GM03348 (cell line): ENCODE measurements at regions not wholly inside any gene's neighbourhood (a gene's known extent, or its start where the extent isn't known, plus 50 kb on each side); places are given as distances from the start of the nearest gene placed in this dataset.
A peak's percentile ranks its signal among the peaks of the same experiment; 100 is the strongest.
"Not testable (repeated sequence)": the region's sequence is repeated elsewhere in the genome, so short reads cannot be mapped to it uniquely, and the experiment has no call there.

Experiments
- DNase-seq: peaks from one replicate; pipeline ENCODE4 v3.0.0; 2012; ENCODE audit warnings: low spot score

- DNase-seq: no peak
Measured at GRCh38 chr9:36521148-36521547, 51.5 kb upstream of the MELK start.

- no peak for DNase-seq
Measured at GRCh38 chr9:36517131-36517530, 55.6 kb upstream of the MELK start.

- no peak for DNase-seq
Measured at GRCh38 chr9:36504156-36504555, 68.5 kb upstream of the MELK start.

GRCh38 chr9:36503172-36504088 is 69.3 kb upstream of the MELK start:
- no peak for DNase-seq

- no peak for DNase-seq
Measured at GRCh38 chr9:36501727-36502126, 71.0 kb upstream of the MELK start.

- not testable (repeated sequence) for DNase-seq
Measured at GRCh38 chr9:36500931-36501330, 71.8 kb upstream of the MELK start.

- DNase-seq: no peak
Measured at GRCh38 chr9:36499174-36499890, 73.4 kb upstream of the MELK start.

GRCh38 chr9:36493564-36493963 is 79.1 kb upstream of the MELK start:
- not testable (repeated sequence) for DNase-seq

GRCh38 chr9:36492865-36493264 is 79.8 kb upstream of the MELK start:
- DNase-seq: no peak

GRCh38 chr9:36489453-36489852 is 83.2 kb upstream of the MELK start:
- DNase-seq: no peak

- DNase-seq: no peak
Measured at GRCh38 chr9:36488389-36488756, 84.3 kb upstream of the MELK start.

- peak; percentile 98 for DNase-seq
Measured at GRCh38 chr9:36487482-36488388, 85.0 kb upstream of the MELK start.

- DNase-seq: peak; percentile 72
Measured at GRCh38 chr9:36486933-36487481, 85.7 kb upstream of the MELK start.

GRCh38 chr9:36486329-36486932 is 86.3 kb upstream of the MELK start:
- peak; percentile 47 for DNase-seq

- DNase-seq: no peak
Measured at GRCh38 chr9:36485647-36486328, 85.7 kb upstream of the RNF38 start.

- no peak for DNase-seq
Measured at GRCh38 chr9:36484124-36484523, 84.1 kb upstream of the RNF38 start.

- no peak for DNase-seq
Measured at GRCh38 chr9:36479101-36479500, 79.0 kb upstream of the RNF38 start.

GRCh38 chr9:36471359-36471758 is 71.3 kb upstream of the RNF38 start:
- DNase-seq: no peak

GRCh38 chr9:36470643-36471290 is 70.7 kb upstream of the RNF38 start:
- peak; percentile 83 for DNase-seq

- DNase-seq: no peak
Measured at GRCh38 chr9:36463467-36463866, 63.4 kb upstream of the RNF38 start.
